Right forelimb (tissue), 1 donor: ENCODE measurements at regions not wholly inside any gene's neighbourhood (a gene's known extent, or its start where the extent isn't known, plus 50 kb on each side); places are given as distances from the start of the nearest gene placed in this dataset.
"Not testable (repeated sequence)": the region's sequence is repeated elsewhere in the genome, so short reads cannot be mapped to it uniquely, and the experiment has no call there.

Experiments used
- DNase-seq: peaks from one replicate; pipeline ENCODE4 v3.0.0-alpha.2; 2018

- DNase-seq, result not testable (repeated sequence)
Observed at GRCh38 chr3:181324516-181324915, 335.0 kb upstream of the DNAJC19 start.

GRCh38 chr3:181318321-181318720 lies 328.8 kb upstream of the DNAJC19 start:
- no peak for DNase-seq

- no peak for DNase-seq
Observed at GRCh38 chr3:181317508-181317907, 328.0 kb upstream of the DNAJC19 start.

- no peak for DNase-seq
Observed at GRCh38 chr3:181316482-181316881, 326.9 kb upstream of the DNAJC19 start.

- DNase-seq, result no peak
Observed at GRCh38 chr3:181313335-181313734, 323.8 kb upstream of the DNAJC19 start.

- DNase-seq, result no peak
Observed at GRCh38 chr3:181311186-181311585, 321.6 kb upstream of the DNAJC19 start.

DNA sequence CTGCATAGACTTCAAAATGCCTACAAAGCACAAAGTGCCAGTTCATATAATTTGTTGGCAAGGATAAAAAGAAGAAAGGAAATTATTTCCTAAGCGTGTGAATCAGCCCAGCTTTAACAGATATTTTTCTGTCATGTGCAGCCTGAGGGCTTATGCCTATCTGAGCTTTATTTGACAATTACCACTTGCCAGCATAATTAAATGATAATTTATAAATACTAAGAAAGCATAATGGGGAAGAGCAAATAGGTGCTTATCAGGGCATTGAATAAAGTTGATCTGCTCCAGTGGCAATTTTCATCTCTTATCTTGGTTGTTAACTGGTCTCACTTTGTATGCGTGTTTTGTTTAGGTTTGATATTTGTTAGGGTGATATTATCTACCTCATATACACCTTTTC lies 313.4 kb upstream of the DNAJC19 start:
- DNase-seq, result no peak

DNA sequence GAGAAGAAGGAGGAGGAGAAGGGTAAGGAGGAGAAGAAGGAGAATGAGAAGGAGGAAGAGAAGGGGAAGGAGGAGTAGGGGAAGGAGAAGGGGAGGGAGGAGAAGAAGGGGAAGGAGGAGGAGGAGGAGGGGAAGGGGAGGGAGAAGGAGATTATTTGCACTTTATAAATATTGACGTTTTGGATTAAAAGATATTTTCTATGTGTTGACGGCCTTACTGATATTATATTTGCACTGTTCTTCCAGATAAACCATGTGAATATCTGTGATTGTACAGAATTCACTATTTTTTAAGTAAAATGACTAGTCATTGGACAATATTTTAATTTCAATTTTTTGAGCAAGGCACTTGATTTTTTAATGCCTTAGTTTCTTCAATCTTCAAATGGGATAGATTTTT lies 310.5 kb upstream of the DNAJC19 start:
- no peak for DNase-seq

DNA sequence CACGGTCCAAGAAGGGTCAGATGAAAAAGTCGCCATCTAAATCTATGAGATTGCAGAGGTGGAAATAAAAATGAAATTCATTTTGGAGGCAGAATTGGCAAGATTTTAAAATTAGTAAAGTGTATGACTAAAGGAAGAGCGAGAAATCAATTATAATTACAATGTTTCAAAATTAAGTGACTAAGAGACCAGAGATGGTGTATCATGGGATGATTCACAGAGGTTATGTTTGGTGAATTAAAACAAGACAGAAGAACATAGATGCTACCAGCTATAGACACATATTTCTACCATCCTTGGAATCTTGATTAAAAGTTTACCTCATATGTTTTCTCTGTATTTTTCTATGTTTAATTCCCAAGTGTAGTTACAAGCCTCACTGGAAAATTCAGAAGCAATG lies 308.9 kb upstream of the DNAJC19 start:
- DNase-seq, result no peak

DNA sequence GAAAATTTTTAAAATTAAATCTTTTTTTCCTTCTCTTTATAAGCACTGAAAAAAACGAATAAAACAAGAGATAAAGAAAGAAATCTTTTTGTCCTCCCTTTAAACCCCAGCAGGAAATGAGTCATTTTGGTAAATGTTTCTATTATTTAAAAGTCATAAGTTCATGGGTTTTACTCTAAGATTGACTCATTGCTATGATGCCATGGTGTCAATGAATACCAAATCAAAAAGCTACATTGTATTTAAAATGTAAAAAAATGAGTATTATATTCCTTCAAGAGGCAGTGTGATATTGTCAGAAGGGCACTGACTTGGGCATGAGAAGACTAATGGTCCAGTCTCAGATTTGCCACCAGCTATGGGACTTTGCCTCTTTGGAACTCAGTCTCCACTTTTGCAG lies 303.4 kb upstream of the DNAJC19 start:
- DNase-seq, result no peak

DNA sequence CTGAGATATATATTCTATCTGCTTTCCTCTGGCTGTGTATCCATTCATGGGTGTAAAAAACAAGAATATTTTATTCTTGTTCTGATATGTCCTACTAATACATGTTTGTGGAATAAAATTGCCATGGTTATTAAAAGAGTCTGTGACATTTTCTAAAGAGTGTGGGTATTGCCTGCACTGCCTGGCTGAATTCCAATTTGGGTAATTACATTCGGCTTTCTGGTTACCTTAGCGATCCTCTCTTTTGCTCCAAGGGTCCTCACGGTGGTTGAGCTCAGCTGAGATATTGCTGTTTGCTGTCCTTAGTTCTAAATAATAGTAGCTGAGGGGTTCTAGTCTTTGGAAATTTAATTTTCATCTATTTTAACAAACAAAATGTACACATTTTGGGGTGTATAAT lies 301.4 kb upstream of the DNAJC19 start:
- no peak for DNase-seq

GRCh38 chr3:181289306-181289705 lies 299.8 kb upstream of the DNAJC19 start:
- DNase-seq, result no peak

- no peak for DNase-seq
Observed at GRCh38 chr3:181288145-181288544, 298.6 kb upstream of the DNAJC19 start.

DNA sequence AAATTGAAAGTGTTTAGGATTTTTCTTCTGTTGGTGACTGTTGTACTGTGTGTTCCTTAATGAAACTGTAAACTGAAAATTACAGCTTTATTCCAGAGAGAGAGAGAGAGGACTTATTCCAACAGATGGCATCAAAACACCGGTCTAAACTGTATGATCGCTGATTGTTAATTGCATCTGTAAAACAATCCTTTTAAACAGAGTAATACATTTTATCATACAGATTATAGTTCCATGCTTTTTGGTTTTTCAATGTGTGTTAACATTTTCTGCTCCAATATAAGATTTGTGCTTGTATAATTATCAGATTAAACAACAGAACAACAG lies 289.7 kb upstream of the DNAJC19 start:
- no peak for DNase-seq

DNA sequence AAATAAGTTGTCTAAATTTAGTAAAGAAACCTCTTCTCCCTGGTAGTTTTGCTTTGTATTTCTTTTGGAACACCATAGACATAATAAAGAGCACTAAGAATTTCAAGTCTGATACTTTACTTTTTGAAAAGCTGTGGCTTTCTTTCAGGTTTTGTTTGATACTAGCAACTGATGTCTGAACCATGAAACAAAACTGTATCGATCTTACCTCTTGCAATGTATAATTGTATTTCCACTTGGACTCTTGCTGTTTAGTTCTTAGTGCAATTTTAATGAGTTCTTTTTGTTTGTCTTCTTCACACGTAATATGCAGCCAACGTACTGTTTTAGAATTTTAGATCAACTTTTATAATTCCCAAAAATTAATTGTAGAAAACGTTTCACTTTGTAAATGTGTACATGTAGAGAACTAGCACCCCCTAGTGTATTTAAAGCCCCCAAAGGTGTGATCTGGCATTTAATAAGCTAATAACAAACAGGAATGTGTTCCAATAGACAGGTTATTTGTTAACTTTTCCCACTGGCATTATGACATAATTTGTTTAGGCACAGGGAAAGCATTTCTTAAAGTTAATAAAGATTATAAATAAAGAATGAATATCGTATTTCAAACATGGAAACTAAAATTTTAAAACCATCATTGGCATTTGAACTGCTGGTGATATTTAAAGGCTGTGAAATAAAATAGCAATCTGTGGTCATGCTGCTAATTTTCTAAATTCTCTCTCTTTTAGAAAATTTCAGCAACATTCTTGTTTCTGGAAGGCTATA lies 289.1 kb upstream of the DNAJC19 start:
- no peak for DNase-seq

GRCh38 chr3:181276358-181276896 lies 286.9 kb upstream of the DNAJC19 start:
- no peak for DNase-seq

DNA sequence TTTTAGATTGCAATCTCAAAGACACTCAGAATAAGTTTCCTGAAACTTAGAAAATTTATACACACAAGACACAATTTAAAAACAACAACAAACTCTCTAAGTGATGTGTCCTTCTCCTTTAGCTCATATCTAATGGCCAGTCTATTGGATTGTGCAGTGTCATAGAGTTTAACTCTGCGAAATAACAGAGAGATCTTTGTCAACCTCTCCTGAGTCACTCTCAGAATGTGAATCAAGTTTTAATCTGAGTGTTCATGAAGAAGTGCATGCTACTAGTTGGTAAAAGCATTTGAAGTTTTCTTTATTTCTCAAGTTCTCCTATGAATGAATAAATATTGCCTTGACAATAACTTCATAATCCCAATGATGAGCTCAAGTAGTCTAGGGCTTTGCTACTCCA lies 284.5 kb upstream of the DNAJC19 start:
- DNase-seq, result no peak

DNA sequence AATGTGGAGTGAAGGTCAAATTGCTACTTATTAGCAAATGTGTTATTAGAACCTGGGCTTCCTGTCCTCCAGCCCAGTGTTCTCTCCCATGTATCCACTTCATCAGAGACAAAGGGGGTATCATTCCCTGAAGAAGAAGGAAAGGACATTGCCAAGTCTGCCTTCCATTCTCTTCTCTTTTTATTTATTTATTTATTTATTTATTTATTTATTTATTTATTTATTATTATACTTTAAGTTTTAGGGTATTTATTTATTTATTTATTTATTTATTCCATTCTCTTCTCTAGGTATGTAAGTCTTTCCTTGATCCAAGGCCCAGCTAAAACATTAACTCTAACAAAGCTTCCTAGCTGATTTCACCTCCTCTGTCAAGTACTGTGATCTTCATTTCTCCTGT lies 277.8 kb upstream of the DNAJC19 start:
- no peak for DNase-seq

- no peak for DNase-seq
Observed at GRCh38 chr3:181265750-181266333, 276.3 kb upstream of the DNAJC19 start.

DNA sequence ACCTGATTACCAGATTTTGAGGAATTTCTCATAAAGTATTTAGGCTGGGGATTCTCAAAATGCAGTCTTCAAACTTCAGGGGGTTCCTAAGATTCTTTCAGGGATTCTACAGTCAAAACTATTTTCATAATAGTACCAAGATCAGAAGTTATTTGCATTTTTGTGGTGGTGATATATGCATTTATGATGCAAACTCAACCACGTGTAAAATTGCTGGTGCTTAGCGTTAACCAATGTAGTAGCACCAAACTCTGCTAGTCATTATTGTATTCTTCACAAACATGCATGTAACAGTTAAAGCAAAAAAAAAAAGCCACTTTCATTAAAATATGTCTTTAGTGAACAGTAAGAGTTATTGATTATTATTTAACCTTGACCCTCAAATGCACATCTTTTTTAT lies 274.9 kb upstream of the DNAJC19 start:
- DNase-seq, result no peak

DNA sequence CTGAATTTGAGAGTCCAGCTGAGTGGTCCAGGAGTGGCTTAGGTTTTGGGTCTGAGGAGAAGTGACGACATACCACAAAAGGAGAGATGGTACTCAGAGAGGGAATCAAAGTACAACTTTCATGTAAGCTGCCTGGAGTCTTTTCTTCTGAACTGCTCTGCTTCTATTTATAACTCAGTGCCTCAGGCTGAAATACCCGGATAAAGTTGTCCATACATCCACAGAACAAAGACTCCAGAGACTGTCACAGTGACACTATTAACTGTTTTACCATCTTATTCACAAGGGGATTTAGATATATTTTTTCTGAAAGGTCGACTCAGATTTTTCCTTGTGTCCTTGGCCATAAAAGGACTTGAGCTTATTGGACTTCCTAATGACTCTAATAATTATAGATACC lies 264.3 kb upstream of the DNAJC19 start:
- DNase-seq, result no peak

GRCh38 chr3:181252631-181253030 lies 263.1 kb upstream of the DNAJC19 start:
- DNase-seq, result no peak

DNA sequence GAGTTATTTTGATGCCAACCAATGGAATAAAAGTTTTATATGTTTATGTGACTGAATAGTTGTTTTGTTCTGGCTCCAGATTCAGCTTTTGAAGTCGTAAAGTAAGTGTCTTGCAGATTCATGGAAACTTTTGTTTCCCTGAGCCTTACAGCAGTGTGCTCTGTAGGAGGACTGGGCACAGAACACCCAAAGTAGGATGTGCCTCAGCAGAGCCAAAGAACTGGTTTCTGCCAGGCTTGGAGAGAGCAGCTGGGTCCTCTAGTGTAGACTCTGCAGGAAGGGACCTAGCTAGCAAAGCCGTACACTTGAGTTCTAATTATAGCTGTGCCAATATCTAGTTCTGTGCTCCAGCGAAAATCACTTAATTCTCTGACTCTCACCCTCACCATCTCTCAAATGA lies 261.2 kb upstream of the DNAJC19 start:
- DNase-seq, result no peak

DNA sequence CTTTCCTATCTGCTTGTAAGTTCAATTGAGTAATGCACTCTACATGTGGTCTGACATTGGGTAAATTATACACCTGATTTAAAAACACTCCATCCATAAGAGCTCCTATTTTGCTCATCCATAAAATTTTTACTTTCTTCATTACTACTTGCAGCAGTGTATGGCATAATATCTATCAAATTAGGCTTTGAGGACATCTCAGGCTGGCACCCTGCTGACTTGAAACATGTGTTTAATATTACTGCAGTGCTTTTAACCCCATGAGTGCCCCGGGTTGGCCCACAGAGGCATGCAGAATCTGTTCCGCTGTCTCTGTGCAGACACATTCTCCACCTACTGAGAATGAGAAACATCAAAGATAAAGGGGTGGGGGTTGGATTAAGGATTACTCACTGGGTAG lies 249.9 kb upstream of the DNAJC19 start:
- DNase-seq, result no peak

- no peak for DNase-seq
Observed at GRCh38 chr3:181230258-181230657, 240.7 kb upstream of the DNAJC19 start.
